ENCODE measurements at regions not wholly inside any gene's neighbourhood (a gene's known extent, or its start where the extent isn't known, plus 50 kb on each side); places are given as distances from the start of the nearest gene placed in this dataset.

DNA sequence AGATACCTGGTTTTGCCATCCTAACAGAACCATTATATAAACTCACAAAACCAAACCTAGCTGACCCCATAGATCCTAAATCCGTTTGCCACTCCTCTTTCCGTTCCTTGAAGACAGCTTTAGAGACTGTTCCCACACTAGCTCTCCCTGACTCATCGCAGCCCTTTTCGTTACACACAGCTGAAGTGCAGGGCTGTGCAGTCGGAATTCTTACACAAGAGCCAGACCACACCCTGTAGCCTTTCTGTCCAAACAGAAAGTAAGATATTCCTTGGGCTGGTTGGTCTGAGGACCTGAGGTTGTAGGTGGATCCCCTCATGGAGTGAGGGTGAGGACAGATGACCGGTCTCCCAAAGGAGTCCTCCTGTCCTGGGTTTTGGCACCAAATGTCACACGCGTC is 56.7 kb upstream of the NAA35 start:
- DNase-seq, result no peak

DNA sequence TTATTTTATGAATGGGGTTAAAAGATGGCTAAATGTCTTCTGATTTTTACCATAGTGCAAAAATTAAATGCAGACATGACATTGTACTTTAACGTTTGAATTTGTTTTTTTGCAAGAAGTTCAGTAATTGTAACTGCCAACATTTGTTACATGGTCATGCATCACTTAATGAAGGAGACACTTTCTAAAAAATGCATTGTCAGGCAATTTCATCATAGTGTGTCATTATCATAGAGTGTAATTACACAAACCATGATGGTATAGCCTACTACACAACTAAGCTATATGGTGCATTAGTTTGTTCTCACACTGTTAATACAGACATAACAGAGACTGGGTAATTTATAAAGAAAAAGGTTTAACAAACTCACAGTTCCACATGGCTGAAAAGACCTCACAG is 50.0 kb upstream of the NAA35 start:
- DNase-seq, result no peak
